A673 (cell line): ENCODE measurements at regions not wholly inside any gene's neighbourhood (a gene's known extent, or its start where the extent isn't known, plus 50 kb on each side); places are given as distances from the start of the nearest gene placed in this dataset.

Experiments used
- EZH2 ChIP-seq: fragments of 200-600 bp; sonication (generic); IDR thresholded peaks from 2 replicates; pipeline ENCODE4 v1.6.1; 2017; ENCODE audit warnings: borderline replicate concordance, low read depth, mild to moderate bottlenecking, mixed read lengths, antibody characterized with exemption, low read length; ENCODE audit not compliant: poor library complexity, severe bottlenecking
- TF ChIP-seq, protein P1 (sequence below): fragments of 300-800, 200-600 bp; sonication (generic); conservative IDR thresholded peaks from 2 replicates; pipeline ENCODE4 v1.5.1; 2017; ENCODE audit warnings: low read depth, mild to moderate bottlenecking, antibody characterized with exemption, low read length, moderate library complexity, mixed read lengths

GRCh38 chr14:84963518-84963917 is 566.4 kb upstream of the FLRT2 start:
- TF ChIP-seq, protein P1, sequence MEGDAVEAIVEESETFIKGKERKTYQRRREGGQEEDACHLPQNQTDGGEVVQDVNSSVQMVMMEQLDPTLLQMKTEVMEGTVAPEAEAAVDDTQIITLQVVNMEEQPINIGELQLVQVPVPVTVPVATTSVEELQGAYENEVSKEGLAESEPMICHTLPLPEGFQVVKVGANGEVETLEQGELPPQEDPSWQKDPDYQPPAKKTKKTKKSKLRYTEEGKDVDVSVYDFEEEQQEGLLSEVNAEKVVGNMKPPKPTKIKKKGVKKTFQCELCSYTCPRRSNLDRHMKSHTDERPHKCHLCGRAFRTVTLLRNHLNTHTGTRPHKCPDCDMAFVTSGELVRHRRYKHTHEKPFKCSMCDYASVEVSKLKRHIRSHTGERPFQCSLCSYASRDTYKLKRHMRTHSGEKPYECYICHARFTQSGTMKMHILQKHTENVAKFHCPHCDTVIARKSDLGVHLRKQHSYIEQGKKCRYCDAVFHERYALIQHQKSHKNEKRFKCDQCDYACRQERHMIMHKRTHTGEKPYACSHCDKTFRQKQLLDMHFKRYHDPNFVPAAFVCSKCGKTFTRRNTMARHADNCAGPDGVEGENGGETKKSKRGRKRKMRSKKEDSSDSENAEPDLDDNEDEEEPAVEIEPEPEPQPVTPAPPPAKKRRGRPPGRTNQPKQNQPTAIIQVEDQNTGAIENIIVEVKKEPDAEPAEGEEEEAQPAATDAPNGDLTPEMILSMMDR, result no peak
- TF ChIP-seq EZH2, result no peak
